Omental fat pad (tissue), 3 donors: ENCODE measurements at regions not wholly inside any gene's neighbourhood (a gene's known extent, or its start where the extent isn't known, plus 50 kb on each side); places are given as distances from the start of the nearest gene placed in this dataset.

ENCODE experiments used
- ATAC-seq: fragments of 150-250 bp; one replicate; pipeline ENCODE4 v1.9.1; 2016; ENCODE audit warnings: mild to moderate bottlenecking, moderate library complexity; ENCODE audit not compliant: low FRiP score
- DNase-seq: peaks from one replicate; pipeline ENCODE4 v3.0.0-alpha.2; 2019; ENCODE audit warnings: low spot score
- TF ChIP-seq, protein P1 (sequence below), 3 donors: fragments of 450-650 bp; IDR thresholded peaks; one replicate each; pipeline ENCODE4 v1.5.1; 2016 to 2017; ENCODE audit warnings: antibody characterized with exemption in 3 of 3, mild to moderate bottlenecking in 3 of 3, moderate library complexity in 2 of 3

DNA sequence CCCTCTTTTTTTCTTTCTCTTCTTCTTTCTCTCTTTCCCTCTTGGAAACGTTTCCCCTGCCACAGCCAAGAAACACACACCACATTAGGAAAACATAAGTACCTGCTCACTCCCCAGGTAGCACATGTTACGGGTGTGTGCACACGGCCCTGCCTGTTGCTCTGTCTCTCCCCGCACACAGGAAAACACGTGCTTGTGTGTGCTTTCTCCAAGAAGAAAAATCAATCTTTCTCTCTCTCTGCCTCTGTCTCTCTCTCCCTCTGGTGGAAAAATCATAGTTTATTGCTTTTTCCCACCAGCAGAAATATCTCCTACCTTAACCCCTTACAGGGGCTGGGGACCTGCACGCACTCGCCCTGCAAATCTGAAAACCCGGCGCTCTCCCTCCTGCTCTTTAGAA, 102.3 kb downstream of the EDN3 start:
- DNase-seq (no peak), ATAC-seq (no peak)
- TF ChIP-seq, protein P1, sequence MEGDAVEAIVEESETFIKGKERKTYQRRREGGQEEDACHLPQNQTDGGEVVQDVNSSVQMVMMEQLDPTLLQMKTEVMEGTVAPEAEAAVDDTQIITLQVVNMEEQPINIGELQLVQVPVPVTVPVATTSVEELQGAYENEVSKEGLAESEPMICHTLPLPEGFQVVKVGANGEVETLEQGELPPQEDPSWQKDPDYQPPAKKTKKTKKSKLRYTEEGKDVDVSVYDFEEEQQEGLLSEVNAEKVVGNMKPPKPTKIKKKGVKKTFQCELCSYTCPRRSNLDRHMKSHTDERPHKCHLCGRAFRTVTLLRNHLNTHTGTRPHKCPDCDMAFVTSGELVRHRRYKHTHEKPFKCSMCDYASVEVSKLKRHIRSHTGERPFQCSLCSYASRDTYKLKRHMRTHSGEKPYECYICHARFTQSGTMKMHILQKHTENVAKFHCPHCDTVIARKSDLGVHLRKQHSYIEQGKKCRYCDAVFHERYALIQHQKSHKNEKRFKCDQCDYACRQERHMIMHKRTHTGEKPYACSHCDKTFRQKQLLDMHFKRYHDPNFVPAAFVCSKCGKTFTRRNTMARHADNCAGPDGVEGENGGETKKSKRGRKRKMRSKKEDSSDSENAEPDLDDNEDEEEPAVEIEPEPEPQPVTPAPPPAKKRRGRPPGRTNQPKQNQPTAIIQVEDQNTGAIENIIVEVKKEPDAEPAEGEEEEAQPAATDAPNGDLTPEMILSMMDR (IDR thresholded peaks at IDR 0.05): no peak

DNA sequence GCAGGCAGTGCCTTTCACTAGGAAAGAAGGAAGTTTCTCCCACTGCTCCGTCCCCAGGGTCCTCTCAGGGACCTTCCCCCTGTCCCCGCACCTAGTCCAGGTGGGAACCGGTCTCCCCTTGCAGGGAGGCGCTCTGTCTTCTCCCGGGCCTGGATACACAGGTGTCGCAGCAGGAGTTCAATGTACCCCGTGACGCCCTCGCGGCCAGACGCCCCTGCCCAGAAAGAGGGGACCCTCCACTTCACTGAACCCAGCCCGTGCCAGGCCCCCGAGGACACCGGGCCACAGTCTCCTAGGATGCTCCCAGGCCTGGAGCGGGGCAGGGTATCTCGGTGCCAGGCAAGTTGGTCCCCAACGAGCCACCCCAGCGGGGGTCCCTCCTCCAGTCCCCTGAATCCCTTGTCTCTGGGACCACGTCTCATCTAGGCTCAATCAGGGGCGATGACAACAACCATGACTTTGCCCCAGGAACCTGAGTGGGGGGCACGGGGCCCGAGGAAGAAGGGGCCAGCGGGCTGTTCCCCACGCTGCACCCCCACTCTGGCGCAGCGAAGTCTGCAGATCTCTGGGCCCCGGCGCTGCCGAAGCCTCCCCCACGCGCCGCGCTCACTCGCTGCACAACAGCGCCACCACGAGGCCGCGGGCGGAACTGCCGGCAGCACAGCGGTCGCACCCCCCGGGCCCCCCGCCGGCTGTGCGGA, 103.0 kb downstream of the EDN3 start:
- peak; percentile 64 for ATAC-seq
- TF ChIP-seq, protein P1 (IDR thresholded peaks at IDR 0.05): peak in 2 of 3 donors; percentile 37 to 76
- peak; percentile 48 for DNase-seq

DNA sequence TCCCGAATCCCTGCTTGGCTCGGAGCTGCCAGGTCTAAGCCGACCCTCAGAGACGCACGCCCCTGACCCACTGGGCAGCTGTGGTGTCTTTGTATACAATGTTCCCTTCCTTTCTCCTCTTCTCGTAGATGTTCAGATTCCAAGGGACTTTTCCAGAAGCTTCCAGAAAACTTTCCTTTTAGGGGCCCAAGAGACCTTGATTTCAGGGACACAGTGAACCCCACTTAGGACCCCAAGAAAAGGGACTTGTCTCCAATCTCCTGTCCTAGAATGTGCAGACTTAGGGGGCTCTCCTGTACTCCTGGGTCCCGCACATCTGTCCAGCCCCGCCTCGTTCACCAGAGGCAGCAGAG, 103.5 kb downstream of the EDN3 start:
- no peak for ATAC-seq
- DNase-seq: no peak
- TF ChIP-seq, protein P1 (IDR thresholded peaks at IDR 0.05): no peak

GRCh38 chr20:59404749-59405148, 104.3 kb downstream of the EDN3 start:
- ATAC-seq (no peak), DNase-seq (no peak)
- TF ChIP-seq, protein P1 (IDR thresholded peaks at IDR 0.05): no peak

- DNase-seq: no peak
These were observed 105.1 kb downstream of the EDN3 start for GRCh38 chr20:59405226-59406200.

GRCh38 chr20:59406446-59406845, 106.0 kb downstream of the EDN3 start:
- ATAC-seq (no peak), DNase-seq (no peak)
- TF ChIP-seq, protein P1 (IDR thresholded peaks at IDR 0.05): no peak

More at GRCh38 chr20:59405226-59406200, 105.1 kb downstream of the EDN3 start:
- TF ChIP-seq, protein P1 (IDR thresholded peaks at IDR 0.05): no peak
- no peak for ATAC-seq
